ENCODE measurements at regions not wholly inside any gene's neighbourhood (a gene's known extent, or its start where the extent isn't known, plus 50 kb on each side); places are given as distances from the start of the nearest gene placed in this dataset.

- no peak for DNase-seq
Measured at GRCh38 chr1:232225336-232226131, 404.4 kb downstream of the SIPA1L2 start.

GRCh38 chr1:232223887-232224286 is 406.0 kb downstream of the SIPA1L2 start:
- DNase-seq, result no peak

GRCh38 chr1:232223183-232223708 is 406.7 kb downstream of the SIPA1L2 start:
- no peak for DNase-seq

- no peak for DNase-seq
Measured at GRCh38 chr1:232222614-232223013, 407.3 kb downstream of the SIPA1L2 start.

GRCh38 chr1:232221802-232222499 is 408.0 kb downstream of the SIPA1L2 start:
- DNase-seq, result no peak

GRCh38 chr1:232218955-232219865 is 410.7 kb downstream of the SIPA1L2 start:
- DNase-seq, result no peak

- no peak for DNase-seq
Measured at GRCh38 chr1:232213928-232214327, 416.0 kb downstream of the SIPA1L2 start.

GRCh38 chr1:232212253-232212652 is 417.7 kb downstream of the SIPA1L2 start:
- DNase-seq, result no peak

GRCh38 chr1:232211149-232211548 is 418.8 kb downstream of the SIPA1L2 start:
- DNase-seq, result no peak

- DNase-seq, result no peak
Measured at GRCh38 chr1:232209357-232209756, 420.6 kb downstream of the SIPA1L2 start.

GRCh38 chr1:232207073-232207866 is 422.7 kb downstream of the SIPA1L2 start:
- DNase-seq, result no peak

GRCh38 chr1:232204269-232204668 is 425.7 kb downstream of the SIPA1L2 start:
- DNase-seq, result no peak

GRCh38 chr1:232201024-232201423 is 428.9 kb downstream of the SIPA1L2 start:
- DNase-seq, result no peak

GRCh38 chr1:232196042-232196441 is 433.9 kb downstream of the SIPA1L2 start:
- no peak for DNase-seq

- DNase-seq, result no peak
Measured at GRCh38 chr1:232194424-232194823, 435.5 kb downstream of the SIPA1L2 start.

- no peak for DNase-seq
Measured at GRCh38 chr1:232193451-232193783, 436.5 kb downstream of the SIPA1L2 start.

GRCh38 chr1:232192781-232193450 is 437.0 kb downstream of the SIPA1L2 start:
- no peak for DNase-seq

GRCh38 chr1:232191560-232191959 is 438.4 kb downstream of the SIPA1L2 start:
- DNase-seq, result no peak

- DNase-seq, result no peak
Measured at GRCh38 chr1:232188318-232188717, 441.6 kb downstream of the SIPA1L2 start.

GRCh38 chr1:232186931-232187330 is 443.0 kb downstream of the SIPA1L2 start:
- no peak for DNase-seq

Data from amniotic stem cell (primary cell).